Neural cell (in vitro differentiated cells): ENCODE measurements at regions not wholly inside any gene's neighbourhood (a gene's known extent, or its start where the extent isn't known, plus 50 kb on each side); places are given as distances from the start of the nearest gene placed in this dataset.

Experiments used
- POLR2AphosphoS5 ChIP-seq: IDR thresholded peaks from 2 replicates; pipeline ENCODE4 v1.6.1; 2012
- RAD21 ChIP-seq: fragments of 450-650 bp; conservative IDR thresholded peaks from 2 replicates; pipeline ENCODE4 v1.6.1; 2014; ENCODE audit warnings: antibody characterized with exemption, mild to moderate bottlenecking, moderate library complexity
- SMC3 ChIP-seq: fragments of 450-650 bp; conservative IDR thresholded peaks from 2 replicates; pipeline ENCODE4 v1.6.1; 2014; ENCODE audit warnings: antibody characterized with exemption, mild to moderate bottlenecking, moderate library complexity; ENCODE audit not compliant: poor library complexity
- TAF1 ChIP-seq: IDR thresholded peaks from 2 replicates; pipeline ENCODE4 v1.6.1; 2012; ENCODE audit warnings: low read depth
- TF ChIP-seq, protein P1 (sequence below): fragments of 450-650 bp; IDR thresholded peaks from 2 replicates; pipeline ENCODE4 v1.5.1; 2014; ENCODE audit warnings: antibody characterized with exemption, mild to moderate bottlenecking, moderate library complexity; ENCODE audit not compliant: poor library complexity, severe bottlenecking

DNA sequence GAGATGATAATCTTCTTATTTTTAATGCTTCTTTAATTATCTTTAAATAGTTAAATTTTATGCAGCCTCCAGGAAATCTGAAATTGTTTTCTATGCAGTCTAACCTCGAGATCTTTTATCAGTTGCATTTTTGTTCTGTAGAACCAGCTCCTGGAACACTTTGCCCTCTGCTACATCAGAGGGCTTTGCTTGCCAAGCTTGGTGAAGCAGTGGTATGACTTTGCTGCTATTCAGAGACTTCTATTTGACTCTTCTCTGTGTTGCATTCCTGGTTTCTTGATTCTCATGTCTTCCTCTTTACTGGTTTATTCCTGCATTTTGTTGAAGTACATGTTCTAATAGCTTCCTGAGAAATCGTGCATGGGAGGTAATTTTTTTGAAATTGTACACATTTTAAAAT is 163.7 kb upstream of the TMEM229A start:
- TF ChIP-seq TAF1: no peak
- TF ChIP-seq, protein P1, sequence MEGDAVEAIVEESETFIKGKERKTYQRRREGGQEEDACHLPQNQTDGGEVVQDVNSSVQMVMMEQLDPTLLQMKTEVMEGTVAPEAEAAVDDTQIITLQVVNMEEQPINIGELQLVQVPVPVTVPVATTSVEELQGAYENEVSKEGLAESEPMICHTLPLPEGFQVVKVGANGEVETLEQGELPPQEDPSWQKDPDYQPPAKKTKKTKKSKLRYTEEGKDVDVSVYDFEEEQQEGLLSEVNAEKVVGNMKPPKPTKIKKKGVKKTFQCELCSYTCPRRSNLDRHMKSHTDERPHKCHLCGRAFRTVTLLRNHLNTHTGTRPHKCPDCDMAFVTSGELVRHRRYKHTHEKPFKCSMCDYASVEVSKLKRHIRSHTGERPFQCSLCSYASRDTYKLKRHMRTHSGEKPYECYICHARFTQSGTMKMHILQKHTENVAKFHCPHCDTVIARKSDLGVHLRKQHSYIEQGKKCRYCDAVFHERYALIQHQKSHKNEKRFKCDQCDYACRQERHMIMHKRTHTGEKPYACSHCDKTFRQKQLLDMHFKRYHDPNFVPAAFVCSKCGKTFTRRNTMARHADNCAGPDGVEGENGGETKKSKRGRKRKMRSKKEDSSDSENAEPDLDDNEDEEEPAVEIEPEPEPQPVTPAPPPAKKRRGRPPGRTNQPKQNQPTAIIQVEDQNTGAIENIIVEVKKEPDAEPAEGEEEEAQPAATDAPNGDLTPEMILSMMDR: no peak
- TF ChIP-seq SMC3: no peak
- TF ChIP-seq POLR2AphosphoS5: no peak
- TF ChIP-seq RAD21: no peak
